Motor neuron (in vitro differentiated cells): ENCODE measurements at regions not wholly inside any gene's neighbourhood (a gene's known extent, or its start where the extent isn't known, plus 50 kb on each side); places are given as distances from the start of the nearest gene placed in this dataset.
A peak's percentile ranks its signal among the peaks of the same experiment; 100 is the strongest.
"Not testable (repeated sequence)": the region's sequence is repeated elsewhere in the genome, so short reads cannot be mapped to it uniquely, and the experiment has no call there.

ENCODE experiments used
- ATAC-seq, 8 experiments: fragments of 200-7000 bp; cut with Tn5 transposase; replicated peaks in 6 of 8; 2 replicates each; pipeline ENCODE4 v1.8.0; 2021; ENCODE audit warnings: mild to moderate bottlenecking in 8 of 8, moderate library complexity in 8 of 8
- H3K27ac ChIP-seq, 2 donors: fragments of 250-450 bp; sonication (Bioruptor Pico); 2 replicates each; pipeline ENCODE4 v1.9.0; 2021; ENCODE audit warnings: antibody characterized with exemption in 2 of 2, mild to moderate bottlenecking in 2 of 2, moderate library complexity in 1 of 2
- H3K4me1 ChIP-seq, 2 donors: fragments of 250-450 bp; sonication (Bioruptor Pico); replicated peaks in 1 of 2; 2 replicates each; pipeline ENCODE4 v1.6.1; 2021; ENCODE audit warnings: antibody characterized with exemption in 2 of 2, mild to moderate bottlenecking in 2 of 2, moderate library complexity in 1 of 2
- H3K4me3 ChIP-seq, 5 donors: fragments of 250-450 bp; sonication (Bioruptor Pico); 2 replicates each; pipeline ENCODE4 v1.9.0; 2021; ENCODE audit warnings: antibody characterized with exemption in 5 of 5, mild to moderate bottlenecking in 5 of 5, moderate library complexity in 4 of 5
- WGBS, 10 experiments: fragments of 450-650 bp; shearing (Covaris generic); methylation state at CpG; one replicate each; pipeline ENCODE4 v1.0.0; 2022; 5-methylcytosine and 5-hydroxymethylcytosine counted together
- in situ Hi-C, 9 experiments: fragments of 400-800 bp; cut with MboI; loops; one replicate each; pipeline ENCODE4 v1.15.0; 2021; ENCODE audit warnings: low sequenced_read_pairs in 9 of 9, low pct_unique_long_range_greater_than_20kb in 2 of 9; ENCODE audit not compliant: unreplicated experiment in 9 of 9

GRCh38 chr10:20596065-20596755 is 300.9 kb downstream of the NEBL start:
- Histone ChIP-seq H3K4me1 (peaks cover 0 to 24% of the 10 kb centered on the region in 2 donors), H3K27ac (no peak overlapping the region), H3K4me3 (no peak overlapping the region)
- 11 to 100% (median 45%) methylated on average over 1 of the region's 1 CpG; no CpG with 5 or more reads in 1 of the 10 experiments for WGBS, 10 experiments
- in situ Hi-C loops = no loop called here
- peak in 1 of 8 experiments; percentile 29 for ATAC-seq

GRCh38 chr10:20593649-20594048 is 303.5 kb downstream of the NEBL start:
- peaks cover 0 to 22% of the 10 kb centered on the region in 2 donors for H3K4me1 ChIP-seq
- ATAC-seq = no peak
- no peak overlapping the region for H3K27ac ChIP-seq
- H3K4me3 ChIP-seq = no peak overlapping the region
- 22 to 100% (median 94%) methylated on average over 1 to 2 of the region's 3 CpGs; no CpG with 5 or more reads in 5 of the 10 experiments for WGBS, 10 experiments
- in situ Hi-C loops = no loop called here

GRCh38 chr10:20582041-20582440 is 315.1 kb downstream of the NEBL start:
- in situ Hi-C loops = no loop called here
- 0 to 100% (median 90%) methylated on average over 1 of the region's 1 CpG; no CpG with 5 or more reads in 6 of the 10 experiments for WGBS, 10 experiments
- H3K27ac ChIP-seq = no peak overlapping the region
- no peaks in the 10 kb centered on the region for H3K4me1 ChIP-seq
- H3K4me3 ChIP-seq = no peak overlapping the region
- no peak for ATAC-seq

GRCh38 chr10:20573924-20574323 is 323.2 kb downstream of the NEBL start:
- Histone ChIP-seq H3K27ac (no peak overlapping the region), H3K4me3 (no peak overlapping the region), H3K4me1 (no peaks in the 10 kb centered on the region)
- no peak for ATAC-seq
- WGBS, 10 experiments = 13 to 100% (median 84%) methylated on average over 1 to 2 of the region's 2 CpGs; no CpG with 5 or more reads in 2 of the 10 experiments
- in situ Hi-C loops = no loop called here

- WGBS, 10 experiments = 42 to 100% methylated on average over 2 of the region's 7 CpGs; no CpG with 5 or more reads in 8 of the 10 experiments
These were observed 341.1 kb downstream of the NEBL start for GRCh38 chr10:20555990-20556389.

GRCh38 chr10:20552382-20552781 is 344.7 kb downstream of the NEBL start:
- H3K4me3 ChIP-seq = no peak overlapping the region
- no peaks in the 10 kb centered on the region for H3K4me1 ChIP-seq
- ATAC-seq = peak in 1 of 8 experiments; percentile 25
- H3K27ac ChIP-seq = no peak overlapping the region
- in situ Hi-C loops = no loop called here
- 7 to 79% (median 58%) methylated on average over 3 of the region's 3 CpGs; no CpG with 5 or more reads in 1 of the 10 experiments for WGBS, 10 experiments

More at GRCh38 chr10:20555990-20556389, 341.1 kb downstream of the NEBL start:
- H3K4me1 ChIP-seq, ATAC-seq, H3K4me3 ChIP-seq, in situ Hi-C loops, H3K27ac ChIP-seq: not testable (repeated sequence)

GRCh38 chr10:20551761-20552160 is 345.4 kb downstream of the NEBL start:
- no peak for ATAC-seq

GRCh38 chr10:20535897-20536881 is 360.9 kb downstream of the NEBL start:
- Histone ChIP-seq H3K4me3 (no peak overlapping the region), H3K27ac (no peak overlapping the region), H3K4me1 (peaks cover 0 to 3% of the 10 kb centered on the region in 2 donors)
- in situ Hi-C loops = no loop called here
- peak in 5 of 8 experiments; percentile 66 to 87 (median 81) for ATAC-seq
- WGBS, 10 experiments = 22 to 80% (median 61%) methylated on average over 2 to 7 of the region's 7 CpGs

More at GRCh38 chr10:20551761-20552160, 345.4 kb downstream of the NEBL start:
- Histone ChIP-seq H3K4me3 (no peak overlapping the region), H3K27ac (no peak overlapping the region), H3K4me1 (no peaks in the 10 kb centered on the region)
- WGBS, 10 experiments = 40 to 100% (median 83%) methylated on average over 1 to 2 of the region's 2 CpGs; no CpG with 5 or more reads in 3 of the 10 experiments
- in situ Hi-C loops = no loop called here

- H3K4me1 ChIP-seq, in situ Hi-C loops, ATAC-seq, H3K4me3 ChIP-seq, H3K27ac ChIP-seq: not testable (repeated sequence)
- 83 to 100% (median 87%) methylated on average over 1 to 10 of the region's 20 CpGs; no CpG with 5 or more reads in 7 of the 10 experiments for WGBS, 10 experiments
These were observed 365.7 kb downstream of the NEBL start for GRCh38 chr10:20531241-20531883.

GRCh38 chr10:20521186-20521585 is 375.9 kb downstream of the NEBL start:
- H3K27ac ChIP-seq = no peak overlapping the region
- in situ Hi-C loops = no loop called here
- H3K4me3 ChIP-seq = no peak overlapping the region
- 9 to 100% (median 89%) methylated on average over 3 to 5 of the region's 5 CpGs; no CpG with 5 or more reads in 1 of the 10 experiments for WGBS, 10 experiments
- ATAC-seq = no peak
- no peaks in the 10 kb centered on the region for H3K4me1 ChIP-seq

- 27 to 100% (median 100%) methylated on average over 1 to 3 of the region's 3 CpGs; no CpG with 5 or more reads in 3 of the 10 experiments for WGBS, 10 experiments
- H3K27ac ChIP-seq = no peak overlapping the region
- no peak for ATAC-seq
- in situ Hi-C loops = no loop called here
- H3K4me1 ChIP-seq = no peaks in the 10 kb centered on the region
- no peak overlapping the region for H3K4me3 ChIP-seq
These were observed 381.5 kb downstream of the NEBL start for GRCh38 chr10:20515654-20516053.

GRCh38 chr10:20512631-20513030 is 384.5 kb downstream of the NEBL start:
- in situ Hi-C loops = no loop called here
- H3K27ac ChIP-seq = no peak overlapping the region
- H3K4me3 ChIP-seq = no peak overlapping the region
- H3K4me1 ChIP-seq = no peaks in the 10 kb centered on the region
- ATAC-seq = no peak
- WGBS, 10 experiments = 12 to 93% (median 81%) methylated on average over 3 to 8 of the region's 8 CpGs

- in situ Hi-C loops = no loop called here
- no peaks in the 10 kb centered on the region for H3K4me1 ChIP-seq
- no peak for ATAC-seq
- H3K27ac ChIP-seq = no peak overlapping the region
- H3K4me3 ChIP-seq = no peak overlapping the region
These were observed 388.2 kb downstream of the NEBL start for GRCh38 chr10:20508921-20509320.
